IPS DF 19.7 (cell line): ENCODE measurements at regions not wholly inside any gene's neighbourhood (a gene's known extent, or its start where the extent isn't known, plus 50 kb on each side); places are given as distances from the start of the nearest gene placed in this dataset.
"Not testable (repeated sequence)": the region's sequence is repeated elsewhere in the genome, so short reads cannot be mapped to it uniquely, and the experiment has no call there.

Experiments used
- DNase-seq: peaks from one replicate; pipeline ENCODE4 v3.0.0-alpha.2; 2013; ENCODE audit warnings: low read depth, low spot score

GRCh38 chr2:120625865-120626560, 109.7 kb upstream of the GLI2 start:
- DNase-seq: no peak

GRCh38 chr2:120626566-120626965, 109.1 kb upstream of the GLI2 start:
- DNase-seq: no peak

DNA sequence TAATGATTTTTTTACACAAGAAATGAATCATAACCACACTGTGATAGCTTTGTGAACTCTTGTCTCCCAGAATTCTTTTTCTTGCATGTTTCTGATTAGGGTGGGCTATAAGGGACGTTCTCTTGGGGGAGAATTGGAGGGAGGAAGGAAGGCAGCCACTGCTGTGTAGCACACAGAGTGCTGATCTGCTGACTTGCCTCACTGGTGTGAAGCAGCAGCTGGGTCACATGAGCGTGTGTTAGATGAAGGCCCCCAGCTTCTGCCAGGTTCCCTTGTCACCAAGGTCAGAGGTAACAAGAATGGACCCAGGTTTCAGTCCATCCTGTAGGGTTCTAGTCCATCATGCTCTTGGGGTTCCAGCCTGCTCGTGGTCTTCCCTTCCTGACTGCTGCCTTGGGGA, 107.4 kb upstream of the GLI2 start:
- no peak for DNase-seq

DNA sequence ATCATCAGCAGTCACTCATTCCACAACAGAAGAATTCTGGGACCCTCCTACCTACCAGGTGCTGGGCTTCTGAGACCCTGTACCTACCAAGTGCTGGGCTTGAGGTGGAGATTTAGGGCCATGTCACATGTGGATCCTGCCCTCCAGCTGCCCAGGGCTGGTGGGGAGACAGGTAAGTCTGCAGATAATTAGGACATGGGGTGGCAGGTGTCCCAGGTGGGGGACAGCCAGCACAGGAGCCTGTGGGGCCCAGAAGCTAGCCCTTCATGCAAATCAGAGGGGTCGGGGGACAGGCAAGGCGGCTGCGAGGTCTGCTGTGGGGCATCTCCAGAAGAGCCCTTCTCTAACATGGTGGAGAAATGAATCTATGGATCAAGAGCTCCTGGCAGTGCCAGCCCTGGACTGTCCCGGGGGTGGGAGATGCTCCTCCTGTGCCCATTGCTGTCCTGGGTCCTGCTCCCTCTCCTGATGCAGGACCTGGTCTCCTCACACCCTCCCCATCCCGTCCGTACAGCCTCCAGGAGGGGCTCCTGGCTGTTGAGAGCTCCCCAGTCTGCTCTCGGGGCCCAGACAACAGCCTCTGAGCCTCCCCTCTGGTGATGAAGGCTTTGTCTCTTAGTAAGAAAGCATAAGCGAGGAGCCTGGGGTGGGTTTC, 106.3 kb upstream of the GLI2 start:
- DNase-seq: no peak

DNA sequence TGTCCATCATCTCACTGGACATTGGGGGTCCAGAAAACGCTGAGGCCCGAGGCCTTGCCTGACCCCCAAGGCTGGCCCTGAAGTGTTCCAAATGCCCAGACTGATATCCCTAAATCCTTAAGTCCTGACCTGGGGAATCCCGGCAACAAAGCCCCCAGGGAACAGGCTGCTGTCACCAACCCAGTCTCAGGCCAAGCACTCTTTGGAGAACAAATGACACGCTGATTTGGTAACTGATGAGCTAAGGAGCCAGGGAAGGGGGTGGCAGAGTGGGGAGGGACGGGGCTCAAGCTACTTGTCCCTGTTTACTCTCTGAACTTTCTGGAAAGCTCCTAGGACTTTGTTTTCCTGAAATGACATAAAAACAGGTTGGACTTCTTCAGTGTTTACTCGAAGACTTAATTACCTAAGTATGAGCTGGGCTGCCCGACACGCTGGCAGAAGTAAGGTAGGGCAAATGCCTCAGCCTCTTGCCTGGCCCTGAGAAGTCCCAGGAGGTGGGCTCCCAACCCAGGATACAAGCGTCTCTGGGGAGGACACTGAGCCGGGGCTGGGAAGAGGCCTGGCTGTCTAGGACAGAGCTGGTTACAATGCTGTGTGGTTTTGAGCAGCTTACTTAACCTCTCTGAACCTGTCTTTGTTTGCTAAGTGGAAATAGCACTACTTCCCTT, 105.5 kb upstream of the GLI2 start:
- DNase-seq: no peak

- no peak for DNase-seq
These were observed 104.4 kb upstream of the GLI2 start for GRCh38 chr2:120631236-120631635.

DNA sequence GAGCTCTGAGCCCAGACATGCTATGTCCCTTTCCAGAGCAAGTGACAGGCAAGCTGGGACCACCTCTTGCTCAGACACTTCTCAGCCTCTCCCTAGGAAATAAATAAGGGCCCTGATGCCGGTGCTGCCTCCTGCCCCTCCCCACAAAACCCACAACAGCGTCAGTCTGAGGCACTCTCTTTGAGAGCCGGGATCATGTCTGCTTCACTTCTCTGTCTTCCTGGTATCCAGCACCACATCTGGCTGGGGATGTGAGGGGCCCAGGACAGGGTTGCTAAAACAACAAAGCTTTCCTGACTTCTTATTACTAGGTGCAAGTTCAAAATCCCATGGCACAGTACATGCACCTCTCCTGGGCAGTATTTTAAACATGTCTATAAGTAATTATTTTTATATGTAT, 103.9 kb upstream of the GLI2 start:
- DNase-seq: no peak

GRCh38 chr2:120632796-120633646, 102.6 kb upstream of the GLI2 start:
- DNase-seq: no peak

DNA sequence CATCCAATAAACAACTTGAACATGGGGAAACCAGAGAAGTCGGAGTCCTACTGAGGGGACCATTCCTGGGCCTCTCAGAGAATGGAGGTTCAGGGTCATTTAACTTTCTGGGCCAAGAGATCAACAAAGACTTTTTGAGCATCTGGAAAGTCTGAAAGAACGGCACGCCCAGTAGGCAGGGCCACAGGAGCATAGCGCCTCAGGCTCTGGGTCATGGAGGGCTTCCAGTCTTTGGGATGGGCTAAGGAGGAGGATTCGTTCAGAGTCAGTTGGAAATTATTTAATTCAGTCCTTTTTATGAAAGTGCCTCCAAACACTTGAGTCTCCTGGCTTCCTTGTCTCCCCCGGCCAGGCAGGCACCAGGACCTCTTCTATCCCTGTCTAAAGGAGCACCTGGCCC, 101.1 kb upstream of the GLI2 start:
- DNase-seq: no peak

DNA sequence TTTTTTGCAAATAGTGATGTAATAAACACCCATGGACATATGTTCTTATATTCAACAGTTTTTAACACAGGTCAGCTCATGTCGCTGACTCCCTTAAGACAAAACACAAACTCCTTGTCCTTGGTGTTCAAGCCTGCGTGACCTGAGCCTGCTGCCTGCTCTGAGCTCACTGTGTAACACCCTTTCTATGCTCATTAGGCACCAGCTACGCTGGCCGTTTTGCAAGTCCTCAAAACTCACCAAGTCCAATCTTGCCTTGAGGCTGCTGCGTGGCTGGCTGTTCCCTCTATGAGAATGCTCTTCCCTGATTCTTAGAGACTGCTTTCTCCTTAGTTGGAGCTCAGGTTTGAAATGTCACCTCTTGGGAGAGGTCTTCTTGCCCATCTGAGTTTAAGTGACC, 100.5 kb upstream of the GLI2 start:
- DNase-seq: no peak

DNA sequence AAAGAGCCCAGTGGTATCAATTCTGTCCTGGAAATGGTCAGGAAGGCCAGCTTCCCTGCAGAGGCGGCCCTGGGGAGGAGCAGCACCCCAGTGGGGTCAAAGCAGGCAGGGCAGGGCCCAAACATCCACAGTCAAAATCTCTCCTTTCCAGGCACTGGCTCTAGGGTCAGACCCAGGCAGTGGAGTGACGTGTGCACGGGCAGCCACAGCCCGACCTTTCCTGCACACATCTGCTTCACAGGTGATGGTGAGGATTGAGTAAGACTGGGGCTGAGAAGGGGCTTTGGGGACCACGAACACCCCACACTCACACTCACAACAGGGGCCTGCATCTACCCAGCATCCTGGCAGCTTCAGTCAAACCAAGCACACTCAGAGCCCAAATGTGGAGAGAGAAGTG, 97.8 kb upstream of the GLI2 start:
- no peak for DNase-seq

- DNase-seq: no peak
These were observed 97.2 kb upstream of the GLI2 start for GRCh38 chr2:120638450-120638849.

- no peak for DNase-seq
These were observed 94.3 kb upstream of the GLI2 start for GRCh38 chr2:120641366-120641771.

GRCh38 chr2:120642646-120643045, 93.0 kb upstream of the GLI2 start:
- no peak for DNase-seq

- no peak for DNase-seq
These were observed 88.7 kb upstream of the GLI2 start for GRCh38 chr2:120646994-120647393.

DNA sequence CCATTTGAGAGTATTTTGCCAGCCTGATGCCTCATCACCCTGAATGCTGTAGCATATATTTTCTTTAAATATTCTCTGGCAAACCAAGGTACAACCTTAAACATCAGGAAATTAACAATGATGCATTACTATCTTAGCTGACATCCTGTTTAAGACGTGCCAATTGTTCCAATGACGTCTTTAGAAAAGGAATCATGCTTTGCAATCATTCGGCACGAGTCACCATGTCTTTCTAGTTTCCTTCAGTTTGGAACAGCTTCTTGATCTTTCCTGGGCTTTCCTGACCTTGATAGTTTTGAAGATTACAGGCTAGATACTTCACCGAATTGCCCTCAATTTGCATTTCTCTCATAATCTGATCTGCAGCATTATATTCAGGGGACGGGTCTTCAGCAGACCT, 88.2 kb upstream of the GLI2 start:
- no peak for DNase-seq

DNA sequence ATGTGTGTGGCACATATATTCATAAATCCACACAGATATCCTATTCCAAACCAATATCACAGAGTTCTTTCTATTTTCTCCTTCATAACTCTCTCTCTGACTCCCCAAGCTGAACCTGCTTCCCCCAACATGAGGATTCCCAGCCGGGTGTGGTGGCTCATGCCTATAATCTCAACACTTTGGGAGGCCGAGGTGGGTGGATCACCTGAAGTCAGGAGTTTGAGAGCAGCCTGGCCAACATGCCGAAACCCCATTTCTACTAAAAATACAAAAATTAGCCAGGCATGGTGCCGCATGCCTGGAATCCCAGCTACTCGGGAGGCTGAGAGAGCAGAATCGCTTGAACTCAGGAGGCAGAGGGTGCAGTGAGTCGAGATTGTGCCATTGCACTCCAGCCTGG, 86.3 kb upstream of the GLI2 start:
- DNase-seq: not testable (repeated sequence)

DNA sequence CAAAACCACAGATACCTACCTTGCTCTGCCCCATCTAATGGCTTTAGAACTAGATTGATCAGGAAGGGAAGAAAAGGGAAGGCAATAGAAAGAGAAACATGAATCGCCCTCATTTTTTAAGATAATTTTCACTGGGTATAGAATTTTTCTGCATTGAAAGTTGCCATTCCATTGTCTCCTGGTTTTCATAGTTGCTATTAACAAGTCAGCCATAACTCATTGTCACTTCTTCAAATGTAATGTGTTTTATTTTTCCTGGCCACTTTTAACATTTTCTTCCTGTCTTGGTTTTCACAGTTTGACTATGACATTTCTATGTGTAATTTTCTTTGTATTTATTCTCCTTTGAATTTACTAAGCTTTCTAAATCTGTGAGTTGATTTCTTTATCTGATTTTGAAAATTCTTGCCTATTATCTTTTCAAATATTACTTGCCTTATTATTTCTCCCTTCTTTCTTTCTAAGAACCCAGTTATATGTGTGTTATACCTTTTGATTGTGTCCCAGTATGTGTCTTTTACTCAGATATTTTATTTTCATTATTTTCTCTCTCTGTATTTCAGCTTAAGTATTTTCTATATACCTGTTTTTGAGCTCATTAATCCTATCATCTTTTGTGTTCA, 85.5 kb upstream of the GLI2 start:
- no peak for DNase-seq

GRCh38 chr2:120651818-120652217, 83.8 kb upstream of the GLI2 start:
- DNase-seq: no peak

DNA sequence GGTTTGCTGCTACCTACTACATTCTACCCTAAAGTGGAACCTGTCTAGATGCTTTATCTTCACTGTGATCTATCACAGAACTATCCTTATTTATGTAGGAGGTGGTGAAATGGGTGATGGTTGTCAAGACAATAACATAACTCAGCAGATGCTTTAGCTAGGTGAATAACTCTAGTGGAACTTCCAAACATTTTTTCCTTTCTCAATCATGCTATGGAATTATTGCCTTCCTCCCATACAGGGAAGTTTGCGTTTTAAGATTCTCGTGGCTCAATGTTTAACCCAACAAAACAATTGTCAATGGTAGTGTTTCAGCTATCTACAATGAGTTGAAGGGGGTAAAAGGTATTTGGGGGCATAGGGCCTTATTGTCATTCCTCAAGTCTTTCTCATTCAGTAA, 82.6 kb upstream of the GLI2 start:
- DNase-seq: no peak

DNA sequence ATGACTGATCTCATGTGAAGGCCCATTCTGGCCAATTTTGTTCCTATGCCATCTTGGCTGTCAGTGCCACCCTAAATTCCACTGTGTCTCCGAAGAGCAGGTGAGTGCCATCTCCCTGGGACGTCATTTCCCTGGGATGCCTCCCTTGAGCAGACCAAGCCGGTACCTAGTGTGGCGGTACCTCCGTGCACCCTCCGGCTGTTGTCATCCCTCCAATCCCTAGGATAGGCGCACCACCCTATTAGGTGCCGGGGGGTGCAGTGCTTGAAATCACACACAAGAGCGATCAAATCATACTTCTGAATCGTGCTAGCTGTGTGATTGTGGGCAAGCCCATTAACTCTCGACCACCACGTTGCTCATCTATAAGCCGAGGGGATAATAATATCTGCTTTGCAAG, 81.8 kb upstream of the GLI2 start:
- DNase-seq: no peak
